ENCODE measurements at regions not wholly inside any gene's neighbourhood (a gene's known extent, or its start where the extent isn't known, plus 50 kb on each side); places are given as distances from the start of the nearest gene placed in this dataset.

- no peak for DNase-seq
These were observed 112.2 kb downstream of the TRIB2 start for GRCh38 chr2:12828980-12829379.

DNA sequence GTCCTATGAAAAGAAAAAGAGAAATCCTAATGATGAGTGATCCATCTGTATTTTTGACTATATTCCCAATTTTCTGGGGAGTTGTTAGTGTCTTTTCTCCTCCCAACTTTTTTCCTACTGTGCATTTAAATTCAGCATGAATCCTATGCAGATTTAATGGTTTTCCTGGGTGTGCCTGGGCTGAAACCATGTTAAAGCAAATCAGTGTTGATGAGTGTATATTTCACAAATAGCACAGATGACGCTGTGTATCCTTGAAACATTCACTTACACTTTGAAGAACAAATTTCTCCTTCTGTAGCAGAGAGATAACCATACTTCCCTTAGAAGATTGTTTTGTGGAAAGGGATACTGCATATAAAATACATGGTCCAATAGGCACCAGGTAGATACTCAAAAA is 114.3 kb downstream of the TRIB2 start:
- no peak for DNase-seq

DNA sequence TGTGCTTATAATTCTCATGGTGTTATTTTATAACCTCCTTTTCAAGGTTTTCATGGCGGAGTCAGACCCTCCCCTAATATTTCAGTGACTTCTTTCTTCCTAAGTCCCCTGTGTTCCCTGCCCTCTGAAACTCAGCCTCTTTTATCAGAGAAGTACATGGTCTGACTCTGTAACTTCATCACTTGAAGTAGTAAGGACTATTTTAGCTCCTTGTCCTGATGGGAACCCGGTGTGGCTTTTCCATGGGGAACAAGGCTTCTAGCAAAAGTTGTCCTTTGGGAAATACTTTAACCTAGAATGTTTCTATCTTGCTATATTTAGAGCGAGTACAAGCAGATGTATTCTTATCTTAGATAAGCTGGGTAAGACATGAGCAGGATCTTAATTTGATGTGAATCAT is 117.5 kb downstream of the TRIB2 start:
- no peak for DNase-seq

DNA sequence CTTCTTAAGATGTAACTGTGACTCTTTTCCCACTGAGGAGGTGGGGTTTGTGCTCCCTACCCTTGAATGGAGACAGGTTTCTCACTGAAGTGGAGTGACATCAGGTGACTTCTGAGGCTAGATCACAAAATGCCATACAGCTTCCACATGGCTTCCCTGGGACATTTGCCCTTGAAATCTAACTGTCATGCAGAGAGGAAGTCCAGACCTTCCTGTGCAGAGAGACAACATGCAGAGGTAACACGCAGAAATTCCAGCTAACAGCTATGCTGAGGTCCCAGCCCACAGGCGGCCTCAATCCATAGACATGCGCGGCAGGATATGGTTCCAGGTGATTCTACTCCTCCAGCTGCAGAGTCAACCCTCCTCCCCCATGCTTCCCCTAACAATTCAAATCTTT is 119.0 kb downstream of the TRIB2 start:
- peak; percentile 66 to 79 for DNase-seq

GRCh38 chr2:12839339-12839738 is 122.6 kb downstream of the TRIB2 start:
- no peak for DNase-seq

GRCh38 chr2:12841021-12841420 is 124.3 kb downstream of the TRIB2 start:
- DNase-seq, result no peak

- DNase-seq, result no peak
These were observed 126.2 kb downstream of the TRIB2 start for GRCh38 chr2:12842917-12843316.

- no peak for DNase-seq
These were observed 127.8 kb downstream of the TRIB2 start for GRCh38 chr2:12844511-12844910.

GRCh38 chr2:12847694-12848575 is 131.2 kb downstream of the TRIB2 start:
- no peak for DNase-seq

DNA sequence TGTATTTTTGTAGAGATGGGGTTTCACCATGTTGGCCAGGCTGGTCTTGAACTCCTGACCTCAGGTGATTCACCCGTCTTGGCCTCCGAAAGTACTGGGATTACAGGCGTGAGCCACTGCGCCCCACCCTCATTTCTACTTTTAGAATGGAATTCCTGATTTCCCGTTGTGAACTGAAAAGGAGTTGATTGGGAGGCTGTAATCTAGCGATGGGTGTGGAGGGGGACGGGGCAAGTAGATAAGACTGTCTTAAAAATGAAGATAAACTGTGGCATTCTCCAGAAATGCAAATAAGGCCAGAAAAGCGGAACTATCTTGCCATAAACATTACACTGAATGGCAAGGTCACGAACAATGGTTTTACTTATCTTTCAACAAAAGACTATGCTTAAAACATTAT is 135.4 kb downstream of the TRIB2 start:
- DNase-seq, result no peak

GRCh38 chr2:12854001-12854530 is 137.3 kb downstream of the TRIB2 start:
- DNase-seq, result no peak

- DNase-seq, result no peak
These were observed 138.8 kb downstream of the TRIB2 start for GRCh38 chr2:12855508-12855907.

DNA sequence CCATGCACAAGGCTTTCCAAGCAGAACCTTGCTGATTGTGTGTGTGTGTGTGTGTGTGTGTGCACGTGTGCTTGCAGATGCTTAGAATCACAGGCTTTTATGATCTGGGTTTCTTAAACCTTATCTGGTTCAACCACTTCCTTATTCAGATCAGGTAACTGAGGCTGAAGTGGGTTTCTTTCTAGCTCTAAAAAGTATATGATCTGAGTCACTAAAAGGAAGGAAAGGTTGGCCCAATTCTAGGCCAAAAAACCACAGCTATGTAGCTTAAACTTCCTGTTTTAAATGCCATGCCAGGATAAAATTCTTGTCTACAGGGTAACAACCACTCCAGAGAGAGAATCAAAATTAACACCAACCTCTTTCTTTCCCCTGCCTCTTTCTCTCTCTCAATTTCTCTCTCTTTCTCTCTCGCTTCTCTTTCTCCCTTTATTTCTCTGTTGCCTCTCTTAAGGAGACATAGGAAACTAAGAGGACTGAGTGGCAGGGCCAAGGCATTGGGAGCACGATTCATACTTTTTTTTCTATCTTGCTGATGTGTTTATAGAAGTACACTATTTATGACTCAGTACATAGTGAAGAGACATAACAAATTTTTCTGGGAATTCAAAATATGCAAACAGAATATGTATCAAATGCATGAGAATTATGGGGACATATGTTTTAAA is 140.3 kb downstream of the TRIB2 start:
- peak; percentile 97 to 98 for DNase-seq

GRCh38 chr2:12857891-12858290 is 141.2 kb downstream of the TRIB2 start:
- no peak for DNase-seq

GRCh38 chr2:12858786-12859185 is 142.1 kb downstream of the TRIB2 start:
- no peak for DNase-seq

- DNase-seq, result no peak
These were observed 144.7 kb downstream of the TRIB2 start for GRCh38 chr2:12861344-12861930.

DNA sequence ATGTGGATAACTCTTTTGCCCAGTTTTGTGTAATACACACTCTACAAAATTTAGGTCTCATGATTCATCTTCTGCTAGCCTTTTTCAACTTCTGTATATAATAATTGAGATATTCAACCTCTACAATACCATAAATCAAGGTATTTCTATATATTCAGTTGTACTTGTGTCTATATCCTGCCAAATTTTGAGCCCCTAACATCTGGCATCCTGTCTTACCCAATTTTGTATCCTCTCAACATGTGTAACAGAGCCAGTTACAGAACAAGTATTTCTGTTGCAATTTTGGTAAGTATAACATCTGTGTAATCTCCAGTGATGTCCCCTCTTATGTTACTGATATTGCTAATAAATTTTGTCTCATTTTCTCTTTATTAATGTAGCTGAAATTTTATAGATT is 145.8 kb downstream of the TRIB2 start:
- DNase-seq, result peak; percentile 15 to 19

- no peak for DNase-seq
These were observed 147.2 kb downstream of the TRIB2 start for GRCh38 chr2:12863937-12864336.

- no peak for DNase-seq
These were observed 151.0 kb downstream of the TRIB2 start for GRCh38 chr2:12867631-12868287.

GRCh38 chr2:12870692-12871091 is 154.0 kb downstream of the TRIB2 start:
- DNase-seq, result no peak

GRCh38 chr2:12871694-12872315 is 155.1 kb downstream of the TRIB2 start:
- DNase-seq, result no peak

DNA sequence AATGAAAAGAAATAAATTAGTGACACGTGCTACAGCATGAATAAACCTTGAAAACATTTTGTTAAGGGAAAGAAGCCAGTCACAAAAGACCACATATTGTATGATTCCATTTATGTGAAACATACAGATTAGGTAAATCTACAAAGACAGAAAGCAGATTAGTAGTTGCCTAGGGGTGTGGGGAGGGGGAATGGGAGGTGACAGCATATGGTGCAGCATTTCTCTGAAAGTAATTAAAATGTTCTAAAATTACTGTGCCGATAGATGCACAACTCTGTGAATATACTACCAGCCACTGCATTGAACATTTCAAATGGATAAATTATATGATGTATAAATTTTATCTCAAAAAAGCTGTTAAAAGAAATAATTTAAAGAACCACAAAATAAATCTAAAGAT is 161.0 kb downstream of the TRIB2 start:
- no peak for DNase-seq

DNA sequence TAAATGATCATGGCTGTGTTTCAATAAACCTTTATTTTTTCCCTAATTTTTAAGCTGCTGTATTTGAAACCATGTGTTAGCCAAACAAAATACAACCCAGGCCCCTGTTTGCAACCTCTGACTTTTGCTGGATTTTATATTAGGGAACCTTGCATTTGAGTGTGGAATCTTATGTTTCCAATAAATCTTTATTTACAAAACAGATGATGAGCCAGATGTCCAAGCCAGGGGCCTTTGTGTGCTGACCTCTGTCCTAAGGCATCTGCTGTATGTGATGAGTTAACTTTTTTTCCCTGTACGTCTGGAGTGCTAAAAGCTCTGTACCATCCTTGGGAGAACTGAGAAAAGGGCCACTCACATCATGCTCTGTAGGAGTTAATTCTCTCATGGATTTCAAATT is 162.9 kb downstream of the TRIB2 start:
- DNase-seq, result no peak
